A673 (cell line): ENCODE measurements at regions not wholly inside any gene's neighbourhood (a gene's known extent, or its start where the extent isn't known, plus 50 kb on each side); places are given as distances from the start of the nearest gene placed in this dataset.
"Not testable (repeated sequence)": the region's sequence is repeated elsewhere in the genome, so short reads cannot be mapped to it uniquely, and the experiment has no call there.

ENCODE experiments used
- BruUV-seq: library from RNA; stranded (reverse); fragments of 400-500 nt; replicated peaks from 2 replicates; lab custom pipeline; 2021; lab: Mats Ljungman, UMichigan
- CTCF ChIA-PET: fragments of 300-600 bp; sonication (Branson Sonifier 250); formaldehyde crosslinking; loops from one replicate; lab custom pipeline; 2022; ENCODE audit warnings: antibody characterized with exemption; lab: Charles Lee
- POLR2A ChIA-PET: fragments of 300-600 bp; sonication (Branson Sonifier 250); formaldehyde crosslinking; loops from one replicate; lab custom pipeline; 2022; ENCODE audit warnings: antibody characterized with exemption; ENCODE audit not compliant: low non-redundant PET; lab: Charles Lee
- DNase-seq: peaks from one replicate; pipeline ENCODE4 v3.0.0-alpha.2; 2015; ENCODE audit warnings: low spot score
- H3K27ac ChIP-seq: fragments of 200-600 bp; sonication (generic); 2 replicates; pipeline ENCODE4 v1.5.1; 2016; ENCODE audit warnings: mixed run types, low read depth, mild to moderate bottlenecking, mixed read lengths, antibody characterized with exemption, low read length; ENCODE audit not compliant: poor library complexity, severe bottlenecking
- H3K27me3 ChIP-seq: fragments of 200-600 bp; sonication (generic); replicated peaks from 2 replicates; pipeline ENCODE4 v1.6.1; 2017; ENCODE audit warnings: mixed run types, low read depth, mild to moderate bottlenecking, mixed read lengths, antibody characterized with exemption, low read length; ENCODE audit not compliant: insufficient read depth, poor library complexity
- H3K36me3 ChIP-seq: fragments of 200-600 bp; sonication (generic); 2 replicates; pipeline ENCODE4 v1.6.1; 2016; ENCODE audit warnings: mixed run types, mild to moderate bottlenecking, mixed read lengths, antibody characterized with exemption, low read length; ENCODE audit not compliant: insufficient read depth, poor library complexity, severe bottlenecking
- H3K4me1 ChIP-seq: fragments of 200-600 bp; sonication (generic); 2 replicates; pipeline ENCODE4 v1.6.1; 2017; ENCODE audit warnings: mixed run types, mild to moderate bottlenecking, mixed read lengths, antibody characterized with exemption, low read length; ENCODE audit not compliant: insufficient read depth, poor library complexity, severe bottlenecking
- H3K4me3 ChIP-seq: fragments of 200-600 bp; sonication (generic); 2 replicates; pipeline ENCODE4 v1.5.1; 2016; ENCODE audit warnings: low read depth, mixed run types, mild to moderate bottlenecking, mixed read lengths, low read length; ENCODE audit not compliant: poor library complexity, severe bottlenecking
- H3K9me3 ChIP-seq: fragments of 200-600 bp; sonication (generic); 2 replicates; pipeline ENCODE4 v1.6.1; 2016; ENCODE audit warnings: mixed run types, low read depth, mild to moderate bottlenecking, mixed read lengths, antibody characterized with exemption, low read length; ENCODE audit not compliant: poor library complexity, severe bottlenecking
- CTCF ChIP-seq: fragments of 300-800, 200-600 bp; sonication (generic); conservative IDR thresholded peaks from 2 replicates; pipeline ENCODE4 v1.5.1; 2017; ENCODE audit warnings: low read depth, mild to moderate bottlenecking, antibody characterized with exemption, low read length, moderate library complexity, mixed read lengths
- EZH2 ChIP-seq: fragments of 200-600 bp; sonication (generic); IDR thresholded peaks from 2 replicates; pipeline ENCODE4 v1.6.1; 2017; ENCODE audit warnings: borderline replicate concordance, low read depth, mild to moderate bottlenecking, mixed read lengths, antibody characterized with exemption, low read length; ENCODE audit not compliant: poor library complexity, severe bottlenecking
- intact Hi-C: fragments of 100-400 bp; cut with micrococcal nuclease; formaldehyde crosslinking; loops from one replicate; pipeline ENCODE4 v1.10.0; 2022; ENCODE audit not compliant: unreplicated experiment

GRCh38 chr14:25298238-25298637, 248.3 kb upstream of the STXBP6 start:
- intact Hi-C loops: no loop called here
- CTCF ChIA-PET: no interaction called here
- BruUV-seq: no TSS peak

GRCh38 chr14:25290154-25290553, 240.2 kb upstream of the STXBP6 start:
- intact Hi-C loops: loop anchor here (1.0 kb wide), 1 partner anchor 105 kb away; no protein-coding TSS in a partner anchor
- H3K9me3 ChIP-seq, BruUV-seq, H3K36me3 ChIP-seq, H3K27me3 ChIP-seq, CTCF ChIA-PET, POLR2A ChIA-PET, H3K4me3 ChIP-seq, H3K4me1 ChIP-seq: not testable (repeated sequence)
- H3K27ac ChIP-seq: peak overlapping the region; percentile 85
- peak; percentile 76 for DNase-seq

More at GRCh38 chr14:25298238-25298637, 248.3 kb upstream of the STXBP6 start:
- TF ChIP-seq EZH2: no peak
- no peak for TF ChIP-seq CTCF
- POLR2A ChIA-PET: no interaction called here
- peaks cover 4% of the 10 kb centered on the region for H3K4me1 ChIP-seq
- no peaks in the 10 kb centered on the region for H3K27me3 ChIP-seq
- H3K36me3 ChIP-seq: no peaks in the 10 kb centered on the region
- no peaks in the 10 kb centered on the region for H3K9me3 ChIP-seq
- H3K4me3 ChIP-seq: no peak overlapping the region
- DNase-seq: no peak
- H3K27ac ChIP-seq: no peak overlapping the region

GRCh38 chr14:25274529-25274928, 224.6 kb upstream of the STXBP6 start:
- no peak for TF ChIP-seq EZH2
- TF ChIP-seq CTCF: no peak
- no TSS peak for BruUV-seq
- Histone ChIP-seq H3K4me3 (no peak overlapping the region), H3K4me1 (no peaks in the 10 kb centered on the region), H3K9me3 (no peaks in the 10 kb centered on the region), H3K27me3 (no peaks in the 10 kb centered on the region), H3K27ac (no peak overlapping the region), H3K36me3 (no peaks in the 10 kb centered on the region)
- POLR2A ChIA-PET: no interaction called here
- intact Hi-C loops: no loop called here
- CTCF ChIA-PET: no interaction called here
- no peak for DNase-seq

GRCh38 chr14:25267186-25267585, 217.2 kb upstream of the STXBP6 start:
- ChIA-PET CTCF (no interaction called here), POLR2A (no interaction called here)
- no peak overlapping the region for H3K27ac ChIP-seq
- no peak for TF ChIP-seq CTCF
- no peak for TF ChIP-seq EZH2
- no peaks in the 10 kb centered on the region for H3K27me3 ChIP-seq
- no peaks in the 10 kb centered on the region for H3K9me3 ChIP-seq
- no peaks in the 10 kb centered on the region for H3K4me1 ChIP-seq
- intact Hi-C loops: no loop called here
- no peaks in the 10 kb centered on the region for H3K36me3 ChIP-seq
- no peak for DNase-seq
- no TSS peak for BruUV-seq
- no peak overlapping the region for H3K4me3 ChIP-seq
